Muscle layer of duodenum (tissue), 2 donors: ENCODE measurements at regions not wholly inside any gene's neighbourhood (a gene's known extent, or its start where the extent isn't known, plus 50 kb on each side); places are given as distances from the start of the nearest gene placed in this dataset.
"Not testable (repeated sequence)": the region's sequence is repeated elsewhere in the genome, so short reads cannot be mapped to it uniquely, and the experiment has no call there.

Source experiments
- H3K27ac ChIP-seq: one replicate; pipeline ENCODE4 v1.7.0; 2013; ENCODE audit warnings: mild to moderate bottlenecking, low read length
- H3K27me3 ChIP-seq: one replicate; pipeline ENCODE4 v1.7.0; 2013; ENCODE audit warnings: low read depth, mild to moderate bottlenecking, control low read depth, low read length
- H3K36me3 ChIP-seq, 2 donors: one replicate each; pipeline ENCODE4 v1.7.0; 2013; ENCODE audit warnings: low read length in 2 of 2, control low read depth in 1 of 2, mild to moderate bottlenecking in 1 of 2; ENCODE audit not compliant: insufficient read depth in 2 of 2, control insufficient read depth in 1 of 2
- H3K4me1 ChIP-seq, 2 donors: one replicate each; pipeline ENCODE4 v1.7.0; 2013; ENCODE audit warnings: low read length in 2 of 2, mild to moderate bottlenecking in 2 of 2, control low read depth in 1 of 2, moderate library complexity in 1 of 2; ENCODE audit not compliant: insufficient read depth in 2 of 2, control insufficient read depth in 1 of 2
- H3K4me3 ChIP-seq, 2 donors: one replicate each; pipeline ENCODE4 v1.7.0; 2013; ENCODE audit warnings: low read length in 2 of 2, low read depth in 1 of 2, mild to moderate bottlenecking in 1 of 2
- H3K9me3 ChIP-seq, 2 donors: one replicate each; pipeline ENCODE4 v1.7.0; 2013; ENCODE audit warnings: low read length in 2 of 2, control low read depth in 1 of 2, mild to moderate bottlenecking in 1 of 2; ENCODE audit not compliant: control insufficient read depth in 1 of 2
- donor health status: healthy.

DNA sequence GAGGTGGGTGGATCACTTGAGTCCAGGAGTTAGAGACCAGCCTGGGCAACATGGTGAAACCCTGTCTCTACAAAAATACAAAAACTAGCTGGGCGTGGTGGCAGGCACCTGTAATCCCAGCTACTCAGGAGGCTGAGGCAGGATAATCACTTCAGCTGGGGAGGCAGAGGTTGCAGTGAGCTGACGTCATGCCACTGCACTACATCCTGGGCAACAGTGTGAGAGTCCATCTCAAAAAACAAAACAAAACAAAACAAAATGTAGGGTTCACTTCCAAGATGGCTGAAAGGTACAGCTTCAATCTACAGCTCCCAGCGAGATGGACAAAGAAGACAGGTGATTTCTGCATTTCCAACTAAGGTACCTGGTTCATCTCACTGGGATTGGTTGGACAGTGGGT is 291.6 kb downstream of the HGF start:
- not testable (repeated sequence) for H3K9me3 ChIP-seq, H3K4me3 ChIP-seq, H3K27me3 ChIP-seq, H3K4me1 ChIP-seq, H3K27ac ChIP-seq, H3K36me3 ChIP-seq

DNA sequence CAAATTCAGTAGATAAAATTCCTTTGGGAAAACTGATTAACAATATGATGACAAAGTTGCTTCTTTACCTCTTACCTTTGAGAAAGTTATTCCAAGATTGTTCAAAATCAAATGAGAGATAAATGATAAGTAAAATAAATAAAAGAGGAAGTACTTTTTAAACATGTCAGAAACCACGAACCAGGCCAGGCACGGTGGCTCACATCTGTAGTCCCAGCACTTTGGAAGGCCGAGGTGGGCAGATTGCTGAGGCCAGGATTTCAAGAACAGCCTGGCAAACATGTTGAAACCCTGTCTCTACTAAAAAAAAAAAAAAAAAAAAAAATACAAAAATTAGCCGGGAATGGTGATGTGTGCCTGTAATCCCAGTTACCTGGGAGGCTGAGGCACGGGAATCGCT is 296.6 kb downstream of the HGF start:
- no peaks in the 10 kb centered on the region for H3K36me3 ChIP-seq
- H3K4me3 ChIP-seq, result no peak overlapping the region
- H3K27ac ChIP-seq, result no peak overlapping the region
- no peaks in the 10 kb centered on the region for H3K27me3 ChIP-seq
- no peaks in the 10 kb centered on the region for H3K9me3 ChIP-seq
- H3K4me1 ChIP-seq, result peaks cover 0 to 7% of the 10 kb centered on the region in 2 donors

DNA sequence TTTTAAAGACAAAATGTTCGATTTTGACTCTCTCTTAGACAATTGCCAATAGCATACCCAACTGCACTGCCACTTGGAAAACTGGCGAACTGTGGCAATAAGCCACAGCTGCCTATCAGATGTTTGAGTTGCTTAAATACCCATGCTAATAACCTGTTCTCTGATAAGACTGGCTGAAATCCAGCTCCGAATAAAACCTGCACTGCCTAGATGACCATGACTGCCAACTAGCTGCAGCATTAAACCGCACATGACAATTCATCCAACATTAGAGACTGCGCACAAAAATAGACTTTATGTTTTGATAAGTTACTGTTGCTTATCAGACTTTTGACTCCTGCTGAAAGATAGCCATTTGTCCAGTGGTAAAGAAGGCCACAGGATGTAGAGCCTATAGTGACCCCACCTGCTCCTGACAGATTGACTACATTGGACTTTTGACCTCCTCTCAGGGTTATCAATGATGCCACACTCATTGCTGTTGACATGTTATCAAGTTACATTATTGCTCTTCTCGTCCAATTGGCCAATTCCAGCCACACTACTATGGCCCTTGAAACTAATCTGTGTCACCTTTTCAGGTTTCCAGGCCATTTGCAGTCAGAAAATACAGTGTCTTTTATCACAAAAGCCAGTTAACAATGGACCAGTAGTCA is 299.0 kb downstream of the HGF start:
- H3K27me3 ChIP-seq, result no peaks in the 10 kb centered on the region
- H3K4me3 ChIP-seq, result no peak overlapping the region
- no peaks in the 10 kb centered on the region for H3K36me3 ChIP-seq
- peaks cover 0 to 7% of the 10 kb centered on the region in 2 donors for H3K4me1 ChIP-seq
- no peak overlapping the region for H3K27ac ChIP-seq
- no peaks in the 10 kb centered on the region for H3K9me3 ChIP-seq

DNA sequence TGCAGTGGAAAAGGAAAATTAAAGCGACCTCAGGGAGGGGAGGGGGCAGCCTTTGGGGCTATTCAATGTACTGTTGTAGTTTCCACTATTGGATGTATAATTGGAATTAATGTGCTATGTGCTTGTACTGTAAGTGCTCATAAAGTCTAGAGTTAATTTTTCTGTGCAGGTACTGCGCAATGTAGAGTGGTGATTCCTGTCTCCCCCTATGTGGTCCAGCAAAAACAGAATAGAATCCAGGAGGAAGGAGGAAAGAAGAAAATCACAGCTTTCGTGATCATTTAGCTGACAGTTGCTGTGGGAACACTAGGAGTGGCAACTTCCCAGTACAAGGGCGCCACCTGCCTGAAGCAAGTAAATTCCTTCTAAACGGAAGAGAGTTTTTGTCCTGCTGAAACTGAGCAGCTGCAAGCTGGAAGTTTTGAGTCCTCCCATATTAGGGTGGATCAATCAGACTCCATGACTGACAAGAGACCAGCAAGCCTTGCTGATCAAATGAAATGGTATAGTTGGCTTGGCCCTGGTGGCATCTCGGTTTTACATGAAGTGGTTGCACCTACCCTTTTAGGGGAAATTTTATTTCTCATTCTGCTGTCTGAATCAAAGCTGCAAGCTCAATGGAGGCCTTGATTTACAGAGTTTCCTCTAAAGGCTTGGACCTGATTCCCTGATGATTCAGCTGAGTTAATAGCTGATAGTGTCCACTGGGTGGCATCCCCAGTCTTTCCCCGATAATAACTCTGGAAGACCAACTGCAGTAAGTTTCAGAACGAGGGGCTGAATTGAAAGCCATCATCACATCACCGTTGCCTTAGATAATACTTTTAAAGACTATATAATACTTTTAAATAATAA is 299.8 kb downstream of the HGF start:
- H3K27me3 ChIP-seq, result no peaks in the 10 kb centered on the region
- H3K36me3 ChIP-seq, result no peaks in the 10 kb centered on the region
- H3K4me3 ChIP-seq, result no peak overlapping the region
- H3K27ac ChIP-seq, result no peak overlapping the region
- no peaks in the 10 kb centered on the region for H3K9me3 ChIP-seq
- H3K4me1 ChIP-seq, result peaks cover 0 to 7% of the 10 kb centered on the region in 2 donors

DNA sequence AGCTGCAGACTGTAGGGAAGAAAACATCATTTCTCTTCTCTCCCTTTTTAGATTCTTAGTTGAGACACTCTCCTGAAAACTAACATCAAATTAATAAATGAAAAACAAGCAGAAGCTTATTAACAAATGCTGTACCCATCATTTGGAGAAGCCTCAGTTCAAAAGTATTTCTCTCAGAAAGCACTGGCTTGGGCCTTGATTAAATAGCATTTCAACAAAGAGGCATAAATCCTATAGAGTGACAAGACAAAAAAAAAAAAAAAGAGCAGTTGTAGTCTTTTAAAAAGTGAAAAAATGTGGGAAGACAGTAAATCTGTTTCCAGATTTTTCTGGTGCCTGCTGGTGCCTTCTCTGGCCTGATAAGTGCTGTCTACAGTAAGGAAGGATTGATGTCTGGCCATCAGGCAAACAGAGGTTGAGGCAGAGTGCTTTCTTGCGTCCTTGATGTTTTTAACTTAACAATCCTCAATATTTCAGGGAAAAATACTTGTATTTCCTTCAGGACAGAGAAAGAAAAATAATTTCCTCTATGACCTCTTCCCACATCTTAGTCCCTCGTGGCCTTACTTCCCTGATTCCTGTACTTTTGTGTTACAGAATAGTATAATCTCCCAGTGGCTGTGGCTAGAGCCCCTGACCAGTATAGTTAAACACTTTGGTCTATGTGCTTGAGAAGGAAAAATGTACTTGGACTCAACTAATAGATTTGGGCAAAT is 300.5 kb downstream of the HGF start:
- H3K9me3 ChIP-seq, result no peaks in the 10 kb centered on the region
- H3K4me1 ChIP-seq, result peaks cover 0 to 7% of the 10 kb centered on the region in 2 donors
- no peak overlapping the region for H3K4me3 ChIP-seq
- H3K27ac ChIP-seq, result no peak overlapping the region
- no peaks in the 10 kb centered on the region for H3K27me3 ChIP-seq
- H3K36me3 ChIP-seq, result no peaks in the 10 kb centered on the region

DNA sequence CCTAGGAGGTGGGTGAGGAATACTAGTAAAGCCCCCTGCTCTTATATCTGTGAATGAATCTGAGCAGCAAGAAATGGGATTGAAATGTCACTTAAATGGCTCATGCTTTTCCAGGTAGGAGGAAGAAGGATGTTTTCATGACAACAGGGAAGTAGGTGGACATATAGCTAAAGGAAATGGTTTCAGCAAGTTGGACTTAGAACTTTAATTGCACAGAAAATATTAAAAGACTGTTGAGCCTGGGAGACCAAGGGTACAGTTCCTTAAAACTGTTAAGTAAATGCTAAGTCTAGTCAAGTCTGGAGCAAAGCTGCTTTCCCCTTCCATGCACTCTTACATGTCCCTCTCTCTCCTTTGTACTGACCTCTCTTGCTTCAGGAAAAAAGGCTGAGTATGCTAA is 301.3 kb downstream of the HGF start:
- no peaks in the 10 kb centered on the region for H3K27me3 ChIP-seq

DNA sequence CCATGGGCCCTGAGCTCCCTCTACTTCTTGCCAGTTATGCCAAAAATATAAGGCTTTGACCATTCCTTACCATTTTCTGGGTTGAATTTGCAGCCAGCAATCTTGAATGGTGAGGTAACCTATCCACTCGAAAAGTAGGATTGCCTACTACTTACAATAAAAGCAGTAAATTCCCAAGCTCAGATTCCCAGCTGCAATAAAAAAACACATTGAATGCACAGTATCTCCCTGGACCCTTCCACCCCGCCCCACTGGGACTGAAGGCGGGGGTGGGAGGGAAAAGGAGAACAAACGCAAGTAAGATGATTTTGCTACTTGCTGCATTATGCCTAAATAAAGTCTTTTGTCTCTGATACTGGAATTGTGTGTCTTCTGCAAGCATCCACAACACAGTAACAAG is 301.9 kb downstream of the HGF start:
- no peak overlapping the region for H3K4me3 ChIP-seq
- no peaks in the 10 kb centered on the region for H3K9me3 ChIP-seq
- no peak overlapping the region for H3K27ac ChIP-seq
- H3K4me1 ChIP-seq, result peaks cover 0 to 7% of the 10 kb centered on the region in 2 donors
- no peaks in the 10 kb centered on the region for H3K36me3 ChIP-seq
- H3K27me3 ChIP-seq, result no peaks in the 10 kb centered on the region

More for the DNA sequence above, 301.3 kb downstream of the HGF start:
- H3K4me3 ChIP-seq, result no peak overlapping the region
- peaks cover 0 to 7% of the 10 kb centered on the region in 2 donors for H3K4me1 ChIP-seq
- H3K36me3 ChIP-seq, result no peaks in the 10 kb centered on the region
- no peak overlapping the region for H3K27ac ChIP-seq
- no peaks in the 10 kb centered on the region for H3K9me3 ChIP-seq

DNA sequence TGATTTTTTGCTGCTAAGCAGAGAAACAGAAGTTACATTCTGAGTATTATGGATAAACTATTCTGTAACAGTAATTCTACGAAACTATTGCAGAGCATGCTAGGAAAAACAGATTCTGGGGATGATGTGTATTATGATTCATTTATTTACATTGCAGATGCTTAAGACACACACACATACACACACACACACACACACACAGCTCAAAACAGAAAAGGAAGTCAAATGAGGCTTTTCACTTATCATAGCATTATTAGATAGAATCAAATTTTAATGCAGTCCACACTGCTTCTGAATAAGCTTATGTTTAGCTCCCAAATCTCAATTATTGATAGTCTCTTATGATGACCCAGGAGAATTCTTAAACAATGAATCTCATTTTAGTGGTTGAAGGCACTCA is 307.2 kb downstream of the HGF start:
- Histone ChIP-seq H3K4me3 (no peak overlapping the region), H3K9me3 (no peaks in the 10 kb centered on the region), H3K4me1 (no peaks in the 10 kb centered on the region), H3K36me3 (no peaks in the 10 kb centered on the region), H3K27ac (no peak overlapping the region), H3K27me3 (no peaks in the 10 kb centered on the region)

DNA sequence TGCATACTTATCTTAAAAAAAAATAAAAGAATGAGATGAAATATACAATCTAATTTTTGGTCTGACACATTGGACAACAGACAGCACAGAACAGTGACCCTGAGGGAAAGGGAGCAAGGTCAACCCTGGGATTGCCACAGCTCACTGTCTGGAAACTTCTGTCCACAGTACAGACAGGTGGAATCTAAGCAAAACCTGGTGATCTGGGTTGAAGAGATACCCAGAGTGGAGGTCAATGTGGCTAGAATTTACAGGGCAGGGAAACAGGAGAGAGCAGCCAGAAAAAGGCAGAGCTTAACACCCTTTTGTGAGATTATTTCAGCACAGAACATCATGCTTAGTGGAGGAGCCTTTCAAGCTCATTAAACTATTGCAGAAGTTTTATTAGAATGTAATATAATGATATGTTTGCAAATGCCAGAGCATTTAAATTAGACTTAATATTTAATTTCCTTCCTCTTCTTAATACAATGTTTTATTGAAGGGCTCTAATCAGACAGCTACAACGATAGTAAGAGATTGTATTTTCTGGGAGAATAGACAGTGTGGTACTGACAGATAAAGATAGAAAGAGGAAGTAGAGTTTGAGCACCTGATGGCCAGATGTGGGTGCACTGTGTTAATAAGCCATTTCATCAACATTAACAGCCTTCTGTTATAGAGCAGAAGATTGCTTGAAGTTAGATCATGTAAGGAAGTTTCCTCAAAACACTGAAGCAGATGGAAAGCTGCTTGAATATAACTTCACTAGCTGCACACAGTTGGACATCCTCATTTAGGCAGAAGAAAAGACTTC is 309.4 kb downstream of the HGF start:
- no peaks in the 10 kb centered on the region for H3K4me1 ChIP-seq
- no peaks in the 10 kb centered on the region for H3K36me3 ChIP-seq
- H3K4me3 ChIP-seq, result no peak overlapping the region
- no peak overlapping the region for H3K27ac ChIP-seq
- H3K9me3 ChIP-seq, result no peaks in the 10 kb centered on the region
- no peaks in the 10 kb centered on the region for H3K27me3 ChIP-seq

DNA sequence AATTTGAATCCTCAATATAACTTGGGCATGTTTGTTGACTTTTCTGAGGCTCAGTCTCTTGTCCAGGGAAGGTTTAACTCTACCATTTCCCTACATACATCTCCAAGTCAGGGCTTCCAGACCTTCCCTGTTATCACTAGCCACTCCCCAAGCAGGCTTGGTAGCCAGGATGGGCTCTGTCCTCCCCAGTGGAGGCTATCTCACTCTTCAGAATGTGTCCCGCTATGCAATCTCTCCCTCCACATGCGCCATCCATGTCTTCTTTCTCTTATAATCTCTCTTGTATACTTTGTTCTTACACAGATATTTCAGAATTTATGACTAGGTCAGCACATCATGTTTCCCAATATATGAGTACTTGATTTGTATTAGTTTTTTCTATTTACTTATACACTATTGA is 310.4 kb downstream of the HGF start:
- Histone ChIP-seq H3K9me3 (no peaks in the 10 kb centered on the region), H3K36me3 (no peaks in the 10 kb centered on the region), H3K4me3 (no peak overlapping the region), H3K27ac (no peak overlapping the region), H3K27me3 (no peaks in the 10 kb centered on the region), H3K4me1 (no peaks in the 10 kb centered on the region)
